MCF 10A (cell line): ENCODE measurements at regions not wholly inside any gene's neighbourhood (a gene's known extent, or its start where the extent isn't known, plus 50 kb on each side); places are given as distances from the start of the nearest gene placed in this dataset.

Experiments
- BruUV-seq: library from RNA; stranded (reverse); fragments of 400-500 nt; replicated peaks from 2 replicates; lab custom pipeline; 2021; lab: Mats Ljungman, UMichigan
- CTCF ChIA-PET: fragments of 300-600 bp; sonication (Branson Sonifier 250); formaldehyde crosslinking; extraction: SDS; loops from one replicate; lab custom pipeline; 2021; ENCODE audit warnings: antibody characterized with exemption, inconsistent platforms; lab: Yijun Ruan, JAX
- POLR2A ChIA-PET: fragments of 300-600, 350-650 bp; sonication (Branson Sonifier 250); formaldehyde crosslinking; extraction: SDS; loops from one replicate; lab custom pipeline; 2020; ENCODE audit warnings: antibody characterized with exemption, inconsistent platforms; lab: Yijun Ruan, JAX
- DNase-seq: peaks from one replicate; pipeline ENCODE4 v3.0.0-alpha.2; 2018; ENCODE audit not compliant: unreplicated experiment
- H3K27ac Mint-ChIP-seq: one replicate; pipeline ENCODE4 v1.8.0; 2022; ENCODE audit warnings: mild to moderate bottlenecking, low read depth, mixed read lengths; ENCODE audit not compliant: unreplicated experiment
- H3K27me3 Mint-ChIP-seq: one replicate; pipeline ENCODE4 v1.8.0; 2022; ENCODE audit warnings: mixed read lengths; ENCODE audit not compliant: insufficient read depth, unreplicated experiment
- H3K36me3 Mint-ChIP-seq: one replicate; pipeline ENCODE4 v1.8.0; 2022; ENCODE audit warnings: mild to moderate bottlenecking, moderate library complexity, mixed read lengths; ENCODE audit not compliant: insufficient read depth, unreplicated experiment
- H3K4me1 Mint-ChIP-seq: one replicate; pipeline ENCODE4 v1.8.0; 2022; ENCODE audit warnings: mixed read lengths; ENCODE audit not compliant: insufficient read depth, unreplicated experiment
- H3K4me3 Mint-ChIP-seq: one replicate; pipeline ENCODE4 v1.8.0; 2022; ENCODE audit warnings: mild to moderate bottlenecking, moderate library complexity, mixed read lengths; ENCODE audit not compliant: unreplicated experiment
- H3K9me3 Mint-ChIP-seq: one replicate; pipeline ENCODE4 v1.8.0; 2022; ENCODE audit warnings: mixed read lengths; ENCODE audit not compliant: unreplicated experiment
- intact Hi-C: fragments of 100-400 bp; cut with micrococcal nuclease; formaldehyde crosslinking; loops from 2 replicates; pipeline ENCODE4 v1.14.1; 2022
- TF ChIP-seq, protein P1 (sequence below): fragments of 200-600 bp; IDR thresholded peaks from one replicate; pipeline ENCODE4 v1.8.0; 2022; ENCODE audit warnings: antibody characterized with exemption, mild to moderate bottlenecking; ENCODE audit not compliant: unreplicated experiment

DNA sequence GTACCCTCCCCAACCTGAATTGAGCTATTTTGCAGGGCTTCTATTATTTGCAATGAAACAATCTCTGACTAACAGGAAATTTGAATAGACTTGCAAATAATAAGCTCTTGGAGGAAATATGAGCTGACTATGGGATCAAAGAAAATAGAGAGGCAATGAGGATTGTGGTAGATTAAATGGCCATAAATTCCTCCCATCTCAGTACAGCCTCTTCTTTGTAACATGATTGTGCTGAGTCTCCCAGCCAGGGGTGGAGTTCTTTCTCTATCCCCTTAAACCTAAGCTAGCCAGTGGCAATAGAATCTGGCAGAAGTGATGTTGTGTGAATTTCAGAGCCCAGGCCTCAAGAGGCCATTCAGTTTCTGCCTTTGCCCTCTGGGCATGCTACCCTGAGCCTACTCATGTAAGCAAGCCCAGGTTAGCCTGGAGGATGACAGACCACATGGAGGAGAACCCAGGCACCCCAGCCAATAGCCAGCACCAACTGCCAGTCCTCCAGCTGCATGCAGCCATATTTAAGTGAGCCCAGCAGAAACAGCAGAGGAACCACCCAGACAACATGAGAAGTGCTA lies 86.8 kb upstream of the TP53I11 start:
- Mint-ChIP-seq H3K4me3 (no peak overlapping the region), H3K9me3 (no peaks in the 10 kb centered on the region), H3K4me1 (peaks cover 6% of the 10 kb centered on the region), H3K27me3 (no peaks in the 10 kb centered on the region), H3K36me3 (no peaks in the 10 kb centered on the region), H3K27ac (no peak overlapping the region)
- BruUV-seq, result no TSS peak
- ChIA-PET CTCF (interaction anchor here (0.6 to 1.7 kb wide), 2 partner anchors 32 to 65 kb away, joined by 3 to 4 read pairs; no protein-coding TSS in a partner anchor), POLR2A (interaction anchor here (1.2 kb wide), 1 partner anchor 22 kb away, joined by 4 read pairs; no protein-coding TSS in a partner anchor)
- no peak for DNase-seq
- TF ChIP-seq, protein P1, sequence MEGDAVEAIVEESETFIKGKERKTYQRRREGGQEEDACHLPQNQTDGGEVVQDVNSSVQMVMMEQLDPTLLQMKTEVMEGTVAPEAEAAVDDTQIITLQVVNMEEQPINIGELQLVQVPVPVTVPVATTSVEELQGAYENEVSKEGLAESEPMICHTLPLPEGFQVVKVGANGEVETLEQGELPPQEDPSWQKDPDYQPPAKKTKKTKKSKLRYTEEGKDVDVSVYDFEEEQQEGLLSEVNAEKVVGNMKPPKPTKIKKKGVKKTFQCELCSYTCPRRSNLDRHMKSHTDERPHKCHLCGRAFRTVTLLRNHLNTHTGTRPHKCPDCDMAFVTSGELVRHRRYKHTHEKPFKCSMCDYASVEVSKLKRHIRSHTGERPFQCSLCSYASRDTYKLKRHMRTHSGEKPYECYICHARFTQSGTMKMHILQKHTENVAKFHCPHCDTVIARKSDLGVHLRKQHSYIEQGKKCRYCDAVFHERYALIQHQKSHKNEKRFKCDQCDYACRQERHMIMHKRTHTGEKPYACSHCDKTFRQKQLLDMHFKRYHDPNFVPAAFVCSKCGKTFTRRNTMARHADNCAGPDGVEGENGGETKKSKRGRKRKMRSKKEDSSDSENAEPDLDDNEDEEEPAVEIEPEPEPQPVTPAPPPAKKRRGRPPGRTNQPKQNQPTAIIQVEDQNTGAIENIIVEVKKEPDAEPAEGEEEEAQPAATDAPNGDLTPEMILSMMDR, result no peak
- intact Hi-C loops, result no loop called here

DNA sequence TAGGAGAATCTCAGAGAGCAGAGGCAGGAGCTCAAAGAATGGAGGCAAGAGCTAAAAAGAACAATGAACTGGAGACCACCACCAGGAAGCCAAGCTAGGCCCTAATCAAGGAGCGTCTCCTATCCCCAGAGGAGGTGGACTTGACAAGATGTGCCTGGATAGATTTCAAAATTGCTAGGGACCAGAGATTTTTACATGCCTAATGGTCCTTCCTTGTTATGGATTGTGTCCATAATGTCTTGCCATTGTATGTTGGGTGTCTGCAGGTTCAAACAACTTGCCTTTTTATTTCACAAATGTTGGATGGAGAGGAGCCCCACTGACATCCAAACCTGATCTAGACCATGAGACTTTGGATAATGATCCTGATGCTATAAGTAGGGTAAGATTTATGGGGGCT lies 88.2 kb upstream of the TP53I11 start:
- Mint-ChIP-seq H3K4me1 (peaks cover 19% of the 10 kb centered on the region), H3K9me3 (no peaks in the 10 kb centered on the region), H3K36me3 (no peaks in the 10 kb centered on the region), H3K4me3 (no peak overlapping the region), H3K27ac (no peak overlapping the region), H3K27me3 (no peaks in the 10 kb centered on the region)
- no peak for DNase-seq
- TF ChIP-seq, protein P1, result no peak
- intact Hi-C loops, result no loop called here
- POLR2A ChIA-PET, result no interaction called here
- CTCF ChIA-PET, result interaction anchor here (0.7 to 1.7 kb wide), 3 partner anchors 64 to 103 kb away, joined by 3 to 4 read pairs (median 4); no protein-coding TSS in a partner anchor
- BruUV-seq, result no TSS peak

DNA sequence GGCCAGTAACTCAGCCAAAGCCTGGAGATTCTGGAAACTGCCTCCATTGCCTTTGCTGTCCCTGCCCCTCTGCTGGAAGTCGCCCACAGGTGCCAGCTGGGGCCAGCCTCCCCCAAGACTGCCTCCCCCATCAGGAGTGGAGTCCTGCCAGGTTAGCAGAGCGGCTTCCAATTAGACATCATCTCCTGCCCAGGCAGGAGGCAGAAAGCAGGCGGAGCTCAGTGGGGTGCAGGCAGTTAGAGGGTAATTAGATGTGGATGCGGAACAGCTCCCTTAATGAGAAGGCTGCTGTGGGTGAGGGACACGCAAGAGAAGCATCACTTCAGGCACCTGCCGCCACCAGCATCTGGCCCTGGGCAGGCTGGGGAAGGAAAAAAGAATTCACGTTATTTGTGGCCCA lies 90.9 kb upstream of the TP53I11 start:
- CTCF ChIA-PET, result interaction anchor here (0.7 to 2.2 kb wide), 4 partner anchors 61 to 292 kb away, joined by 3 to 9 read pairs (median 3); no protein-coding TSS in a partner anchor
- no peak overlapping the region for H3K27ac Mint-ChIP-seq
- POLR2A ChIA-PET, result interaction anchor here (1.0 to 1.1 kb wide), 2 partner anchors 16 to 17 kb away, joined by 3 to 4 read pairs; no protein-coding TSS in a partner anchor

DNA sequence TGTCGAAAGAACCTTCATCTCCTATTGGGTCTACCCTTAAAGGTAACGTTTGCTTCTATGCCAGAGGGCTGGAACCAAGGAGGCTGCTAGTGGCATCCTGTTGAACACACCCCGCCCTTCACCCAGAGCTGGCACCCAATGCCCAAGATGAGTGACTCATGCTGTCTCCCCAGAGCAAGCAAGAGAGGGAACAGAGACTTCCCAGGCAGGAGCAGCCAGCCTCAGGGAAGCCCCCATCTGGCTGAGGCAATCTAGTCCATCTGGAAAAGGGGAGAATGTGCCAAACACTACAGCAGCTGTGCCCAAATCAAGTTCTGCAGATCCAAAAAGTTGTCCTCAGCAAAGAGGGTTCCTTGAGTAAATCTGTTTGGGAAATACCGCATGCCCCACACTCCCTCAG lies 91.9 kb upstream of the TP53I11 start:
- ChIA-PET CTCF (interaction anchor here (0.6 to 2.2 kb wide), 4 partner anchors 45 to 532 kb away, joined by 3 to 9 read pairs (median 4); no protein-coding TSS in a partner anchor), POLR2A (interaction anchor here (0.8 to 1.5 kb wide), 6 partner anchors 9 to 72 kb away, joined by 3 to 12 read pairs (median 4); no protein-coding TSS in a partner anchor)
- TF ChIP-seq, protein P1, result no peak
- peak; percentile 90 for DNase-seq
- no peaks in the 10 kb centered on the region for H3K27me3 Mint-ChIP-seq
- H3K9me3 Mint-ChIP-seq, result no peaks in the 10 kb centered on the region
- intact Hi-C loops, result loop anchor here (10.0 kb wide), 1 partner anchor 88 kb away; the partner anchor contains the start of gene TP53I11
- peaks cover 41% of the 10 kb centered on the region for H3K4me1 Mint-ChIP-seq
- H3K36me3 Mint-ChIP-seq, result no peaks in the 10 kb centered on the region
- no peak overlapping the region for H3K4me3 Mint-ChIP-seq
- H3K27ac Mint-ChIP-seq, result peak overlapping the region; percentile 49
- BruUV-seq, result no TSS peak

More for the DNA sequence above, 90.9 kb upstream of the TP53I11 start:
- BruUV-seq, result no TSS peak
- Mint-ChIP-seq H3K27me3 (no peaks in the 10 kb centered on the region), H3K36me3 (no peaks in the 10 kb centered on the region), H3K4me1 (peaks cover 38% of the 10 kb centered on the region), H3K9me3 (no peaks in the 10 kb centered on the region), H3K4me3 (no peak overlapping the region)
- TF ChIP-seq, protein P1, result no peak
- intact Hi-C loops, result loop anchor here (10.0 kb wide), 1 partner anchor 87 kb away; the partner anchor contains the start of gene TP53I11
- no peak for DNase-seq
